Neural crest cell (in vitro differentiated cells): ENCODE measurements at regions not wholly inside any gene's neighbourhood (a gene's known extent, or its start where the extent isn't known, plus 50 kb on each side); places are given as distances from the start of the nearest gene placed in this dataset.

ENCODE experiments used
- DNase-seq: peaks from one replicate; pipeline ENCODE4 v3.0.0; 2021; ENCODE audit warnings: low read depth, mixed read lengths, low spot score
- H3K27ac Mint-ChIP-seq: one replicate; pipeline ENCODE4 v1.8.0; 2021; ENCODE audit warnings: mild to moderate bottlenecking, mixed read lengths; ENCODE audit not compliant: unreplicated experiment
- H3K27me3 Mint-ChIP-seq: 2 replicates; pipeline ENCODE4 v1.8.0; 2021; ENCODE audit warnings: low read depth, mild to moderate bottlenecking, mixed read lengths
- H3K36me3 Mint-ChIP-seq: 2 replicates; pipeline ENCODE4 v1.8.0; 2021; ENCODE audit warnings: low read depth, mild to moderate bottlenecking, mixed read lengths
- H3K4me1 Mint-ChIP-seq: 2 replicates; pipeline ENCODE4 v1.8.0; 2021; ENCODE audit warnings: mixed read lengths
- H3K4me3 Mint-ChIP-seq: one replicate; pipeline ENCODE4 v1.8.0; 2021; ENCODE audit warnings: mild to moderate bottlenecking, mixed read lengths
- H3K9me3 Mint-ChIP-seq: 2 replicates; pipeline ENCODE4 v1.8.0; 2021; ENCODE audit warnings: mixed read lengths
- TF ChIP-seq, protein P1 (sequence below): fragments of 200-600 bp; sonication (generic); conservative IDR thresholded peaks from 2 replicates; pipeline ENCODE4 v1.5.0; 2021; ENCODE audit warnings: antibody characterized with exemption, mild to moderate bottlenecking

GRCh38 chr13:26484196-26484595, 73.3 kb upstream of the WASF3 start:
- Mint-ChIP-seq H3K27me3 (no peaks in the 10 kb centered on the region), H3K4me3 (no peak overlapping the region)

GRCh38 chr13:26485288-26485687, 72.2 kb upstream of the WASF3 start:
- Mint-ChIP-seq H3K4me1 (peaks cover 19% of the 10 kb centered on the region), H3K4me3 (no peak overlapping the region), H3K36me3 (no peaks in the 10 kb centered on the region), H3K27ac (peak overlapping the region; percentile 44), H3K9me3 (no peaks in the 10 kb centered on the region), H3K27me3 (no peaks in the 10 kb centered on the region)
- DNase-seq, result no peak
- TF ChIP-seq, protein P1, sequence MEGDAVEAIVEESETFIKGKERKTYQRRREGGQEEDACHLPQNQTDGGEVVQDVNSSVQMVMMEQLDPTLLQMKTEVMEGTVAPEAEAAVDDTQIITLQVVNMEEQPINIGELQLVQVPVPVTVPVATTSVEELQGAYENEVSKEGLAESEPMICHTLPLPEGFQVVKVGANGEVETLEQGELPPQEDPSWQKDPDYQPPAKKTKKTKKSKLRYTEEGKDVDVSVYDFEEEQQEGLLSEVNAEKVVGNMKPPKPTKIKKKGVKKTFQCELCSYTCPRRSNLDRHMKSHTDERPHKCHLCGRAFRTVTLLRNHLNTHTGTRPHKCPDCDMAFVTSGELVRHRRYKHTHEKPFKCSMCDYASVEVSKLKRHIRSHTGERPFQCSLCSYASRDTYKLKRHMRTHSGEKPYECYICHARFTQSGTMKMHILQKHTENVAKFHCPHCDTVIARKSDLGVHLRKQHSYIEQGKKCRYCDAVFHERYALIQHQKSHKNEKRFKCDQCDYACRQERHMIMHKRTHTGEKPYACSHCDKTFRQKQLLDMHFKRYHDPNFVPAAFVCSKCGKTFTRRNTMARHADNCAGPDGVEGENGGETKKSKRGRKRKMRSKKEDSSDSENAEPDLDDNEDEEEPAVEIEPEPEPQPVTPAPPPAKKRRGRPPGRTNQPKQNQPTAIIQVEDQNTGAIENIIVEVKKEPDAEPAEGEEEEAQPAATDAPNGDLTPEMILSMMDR, result no peak

More at GRCh38 chr13:26484196-26484595, 73.3 kb upstream of the WASF3 start:
- TF ChIP-seq, protein P1, result no peak
- Mint-ChIP-seq H3K36me3 (no peaks in the 10 kb centered on the region), H3K4me1 (peaks cover 19% of the 10 kb centered on the region), H3K9me3 (no peaks in the 10 kb centered on the region), H3K27ac (no peak overlapping the region)
- DNase-seq, result no peak

DNA sequence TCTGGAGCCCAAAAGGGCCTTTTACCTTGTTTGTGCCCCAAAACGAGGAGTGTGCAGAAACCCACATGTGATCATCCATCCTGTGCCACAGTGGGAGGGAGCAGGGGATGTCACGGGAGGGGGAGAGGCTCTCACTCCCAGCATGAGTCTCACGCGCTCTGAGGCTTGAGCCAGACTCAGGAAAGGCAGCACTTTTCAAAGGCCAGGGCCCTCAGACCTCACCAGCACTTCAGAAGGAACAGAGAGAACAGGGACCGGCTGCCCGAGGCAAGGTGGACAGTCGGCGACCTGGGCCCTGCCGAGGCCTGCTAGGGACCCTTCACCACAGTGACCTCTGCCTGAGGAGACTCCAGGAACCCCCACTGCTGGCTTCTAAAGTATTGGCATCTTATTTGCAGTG, 71.7 kb upstream of the WASF3 start:
- Mint-ChIP-seq H3K36me3 (no peaks in the 10 kb centered on the region), H3K27ac (peak overlapping the region; percentile 94), H3K4me3 (no peak overlapping the region), H3K9me3 (no peaks in the 10 kb centered on the region), H3K4me1 (peaks cover 19% of the 10 kb centered on the region), H3K27me3 (no peaks in the 10 kb centered on the region)
- TF ChIP-seq, protein P1, result no peak
- DNase-seq, result no peak

- no peaks in the 10 kb centered on the region for H3K27me3 Mint-ChIP-seq
- H3K27ac Mint-ChIP-seq, result no peak overlapping the region
- H3K36me3 Mint-ChIP-seq, result no peaks in the 10 kb centered on the region
- peaks cover 19% of the 10 kb centered on the region for H3K4me1 Mint-ChIP-seq
- no peaks in the 10 kb centered on the region for H3K9me3 Mint-ChIP-seq
- H3K4me3 Mint-ChIP-seq, result no peak overlapping the region
- TF ChIP-seq, protein P1, result no peak
- no peak for DNase-seq
Measured at GRCh38 chr13:26486550-26486949, 70.9 kb upstream of the WASF3 start.

DNA sequence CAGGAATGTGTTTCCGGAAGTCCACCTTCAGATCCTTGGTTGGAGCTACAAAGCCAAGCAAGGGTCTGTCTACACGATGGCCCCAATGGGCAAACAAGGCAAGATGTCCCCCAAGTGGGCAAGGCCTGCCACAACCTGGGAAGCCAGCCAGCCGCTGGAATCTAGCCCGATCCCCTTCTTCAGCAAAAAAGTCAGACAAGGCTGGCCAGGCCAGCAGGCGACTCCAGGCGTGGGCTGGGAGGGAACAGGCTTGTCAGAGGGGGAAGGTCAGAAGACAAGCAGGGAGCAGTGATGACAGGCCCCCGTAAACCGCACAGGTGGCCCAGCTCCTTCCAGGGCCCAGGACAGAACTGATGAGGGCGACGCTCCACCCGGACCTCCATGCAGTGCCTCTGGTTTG, 69.7 kb upstream of the WASF3 start:
- Mint-ChIP-seq H3K4me3 (no peak overlapping the region), H3K27me3 (no peaks in the 10 kb centered on the region), H3K36me3 (no peaks in the 10 kb centered on the region), H3K27ac (no peak overlapping the region), H3K9me3 (no peaks in the 10 kb centered on the region), H3K4me1 (peaks cover 14% of the 10 kb centered on the region)
- TF ChIP-seq, protein P1, result no peak
- DNase-seq, result no peak
